Activated CD4-positive, alpha-beta T cell treated with anti-CD3 and anti-CD28 coated beads, Interleukin-2, amount 50 U/mL, for 48 hours (primary cell): ENCODE measurements at regions not wholly inside any gene's neighbourhood (a gene's known extent, or its start where the extent isn't known, plus 50 kb on each side); places are given as distances from the start of the nearest gene placed in this dataset.
"Not testable (repeated sequence)": the region's sequence is repeated elsewhere in the genome, so short reads cannot be mapped to it uniquely, and the experiment has no call there.

Source experiments
- DNase-seq, 2 experiments: peaks; one replicate each; pipeline ENCODE4 v3.0.0-alpha.2; 2020

DNA sequence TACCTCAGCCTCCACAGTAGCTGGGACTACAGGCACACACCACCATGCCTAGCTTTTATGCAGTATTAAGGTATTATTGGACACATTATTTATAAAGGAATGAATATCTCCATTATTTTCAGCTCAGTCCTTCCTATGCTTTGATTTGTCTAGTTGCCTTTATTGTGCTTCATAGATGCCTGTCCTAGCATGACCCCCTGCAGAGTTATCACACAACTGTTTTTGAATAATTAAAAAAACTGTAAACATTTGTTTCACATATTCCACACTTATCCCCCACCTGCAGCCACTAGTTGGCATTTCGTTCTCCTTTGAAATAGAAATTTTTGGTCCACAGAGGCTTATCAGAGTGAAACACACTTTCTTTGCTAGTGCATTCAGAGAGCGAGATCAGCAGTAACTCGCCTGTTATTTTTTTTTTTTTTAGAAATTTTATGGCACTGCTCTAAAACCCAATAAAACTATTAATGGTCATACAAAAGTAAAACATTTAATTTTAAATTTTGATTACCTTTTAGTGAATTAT, 151.8 kb upstream of the RASA1 start:
- no peak for DNase-seq

DNA sequence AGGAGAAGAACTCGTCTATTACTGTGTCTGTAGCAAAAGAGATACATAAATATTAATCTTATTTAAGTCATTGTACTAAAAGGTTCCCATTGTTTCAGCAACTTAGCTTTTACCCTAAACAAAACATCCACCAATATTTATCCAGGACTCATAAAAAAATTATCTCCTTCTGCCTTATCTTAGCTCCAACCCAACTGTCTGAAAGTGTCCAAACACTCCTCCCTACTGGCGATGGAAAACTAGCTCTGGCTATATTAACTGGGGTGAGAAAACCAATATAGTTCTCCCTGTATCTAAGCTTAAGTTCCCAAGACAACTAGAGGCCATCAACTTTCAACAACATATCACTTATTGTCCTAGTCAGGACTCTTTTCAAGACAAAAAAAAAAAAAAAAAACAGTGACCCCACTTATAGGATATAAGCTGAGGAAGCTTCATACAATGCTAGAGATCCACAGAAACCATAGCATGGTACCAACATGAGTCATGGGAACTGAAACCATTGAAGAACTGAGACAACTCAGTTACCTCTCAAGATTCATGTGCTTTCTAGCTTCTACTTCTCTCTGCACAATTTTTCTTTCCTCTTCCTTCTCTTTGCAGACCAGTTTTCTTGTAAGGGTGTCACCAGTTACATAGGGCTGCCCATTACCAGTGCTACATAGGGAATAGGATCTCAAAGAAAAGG, 150.7 kb upstream of the RASA1 start:
- DNase-seq: no peak

DNA sequence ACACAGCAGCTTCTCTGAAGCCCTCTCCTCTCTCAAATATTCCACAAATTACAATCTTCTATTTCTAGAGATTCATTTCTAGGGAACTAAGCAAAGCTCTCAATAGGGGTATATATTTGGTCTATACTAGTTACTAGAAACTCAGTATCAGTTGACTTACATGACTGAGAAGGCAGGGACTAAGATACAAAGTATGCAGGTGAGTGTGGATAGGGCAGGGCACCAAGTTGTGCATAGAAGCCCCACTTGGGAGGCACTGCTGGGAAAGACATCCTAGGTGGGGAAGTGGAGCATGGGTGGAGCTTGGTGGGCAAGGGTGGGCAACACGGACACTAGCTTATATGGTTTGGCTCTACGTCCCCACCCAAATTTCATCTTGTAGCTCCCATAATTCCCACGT, 148.1 kb upstream of the RASA1 start:
- no peak for DNase-seq

DNA sequence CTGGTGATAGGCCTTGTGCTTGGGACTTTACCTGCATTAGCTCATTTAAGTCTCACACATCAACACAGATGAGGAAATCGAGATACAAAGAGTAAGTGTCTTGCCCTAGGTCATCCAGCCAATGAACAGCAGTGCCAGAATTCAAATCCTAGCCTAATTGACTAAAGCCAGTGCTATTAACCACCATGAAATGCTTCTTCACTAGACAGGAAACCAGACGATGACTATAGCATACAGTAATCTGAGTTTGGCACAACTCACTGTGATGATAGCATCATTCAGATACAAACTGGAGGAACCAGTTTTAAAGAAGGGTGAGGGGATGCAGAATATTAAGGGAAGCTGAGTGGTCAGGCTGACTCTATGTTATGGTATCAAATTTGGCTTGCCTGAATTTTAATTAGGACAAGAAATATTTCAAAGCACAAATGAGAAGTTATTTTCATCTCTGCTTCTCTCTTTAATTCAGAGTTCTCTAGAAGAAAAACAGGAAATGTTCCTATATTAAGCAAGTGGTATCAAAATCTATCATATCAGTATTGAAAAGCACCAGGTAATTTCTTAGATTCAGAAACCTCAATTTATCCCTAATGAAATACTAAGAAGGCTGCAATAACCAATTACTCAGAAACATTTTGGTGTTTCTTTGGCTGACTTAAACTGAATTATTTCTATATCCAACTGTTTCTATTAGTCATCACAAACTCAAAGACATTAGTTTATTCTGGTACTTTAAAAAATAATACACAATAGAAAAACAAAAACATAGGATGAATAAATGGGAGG, 147.0 kb upstream of the RASA1 start:
- no peak for DNase-seq

GRCh38 chr5:87121304-87122150, 146.2 kb upstream of the RASA1 start:
- peak in 1 of 2 experiments; percentile 22 for DNase-seq

- no peak for DNase-seq
These were observed 145.3 kb upstream of the RASA1 start for GRCh38 chr5:87122151-87122977.

GRCh38 chr5:87125766-87126165, 141.9 kb upstream of the RASA1 start:
- no peak for DNase-seq

DNA sequence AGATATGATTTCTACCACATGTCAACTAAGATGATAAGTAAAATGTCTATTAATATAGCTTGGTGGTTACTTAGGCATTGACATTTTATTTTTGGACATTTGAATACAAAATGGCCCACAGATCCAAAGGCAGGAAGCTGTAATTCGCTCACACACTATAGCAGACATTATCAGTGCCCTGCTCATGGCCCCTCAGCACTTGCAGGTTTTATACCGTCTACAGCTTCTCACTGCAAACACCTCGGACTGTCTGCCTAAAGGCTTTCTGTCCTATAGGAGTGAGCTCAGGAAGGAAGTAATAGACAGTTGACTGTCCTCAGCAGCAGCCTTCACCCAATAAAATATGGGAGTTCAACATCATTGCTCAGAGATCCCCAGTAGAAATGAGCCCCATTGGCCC, 140.8 kb upstream of the RASA1 start:
- DNase-seq: no peak

- no peak for DNase-seq
These were observed 140.3 kb upstream of the RASA1 start for GRCh38 chr5:87127426-87127825.

DNA sequence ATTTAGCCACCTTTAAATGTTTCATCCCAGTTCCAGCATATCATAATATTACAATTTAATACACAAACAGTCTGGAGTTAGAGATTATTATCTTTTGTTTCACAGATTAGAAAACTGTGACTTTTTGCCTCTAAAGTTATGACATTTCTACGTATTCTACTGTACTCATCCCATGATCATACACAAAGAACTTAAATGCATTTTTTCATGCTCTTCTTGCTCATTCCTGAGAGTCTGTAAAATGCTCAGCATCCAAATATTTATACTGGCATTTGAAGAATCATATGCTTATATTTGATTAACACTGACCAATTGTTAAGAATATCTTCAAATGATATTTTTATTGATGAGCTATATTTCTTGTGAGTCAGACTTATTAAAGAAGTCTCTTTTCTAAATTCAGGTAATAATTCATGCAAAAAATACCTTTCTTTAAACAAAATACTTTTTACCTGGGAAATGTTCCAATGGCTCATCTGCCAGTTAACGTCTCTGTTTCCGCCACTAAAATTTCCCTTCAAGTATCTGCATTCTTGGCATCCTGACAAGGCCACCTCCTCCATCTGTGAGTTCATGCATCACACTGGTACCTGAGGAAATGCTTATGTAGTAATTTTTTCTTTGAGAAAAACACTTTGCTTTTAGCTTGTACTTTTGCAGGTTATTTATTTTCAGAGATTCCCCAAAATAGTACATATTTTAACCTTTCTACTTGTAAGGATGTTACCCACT, 139.6 kb upstream of the RASA1 start:
- no peak for DNase-seq

DNA sequence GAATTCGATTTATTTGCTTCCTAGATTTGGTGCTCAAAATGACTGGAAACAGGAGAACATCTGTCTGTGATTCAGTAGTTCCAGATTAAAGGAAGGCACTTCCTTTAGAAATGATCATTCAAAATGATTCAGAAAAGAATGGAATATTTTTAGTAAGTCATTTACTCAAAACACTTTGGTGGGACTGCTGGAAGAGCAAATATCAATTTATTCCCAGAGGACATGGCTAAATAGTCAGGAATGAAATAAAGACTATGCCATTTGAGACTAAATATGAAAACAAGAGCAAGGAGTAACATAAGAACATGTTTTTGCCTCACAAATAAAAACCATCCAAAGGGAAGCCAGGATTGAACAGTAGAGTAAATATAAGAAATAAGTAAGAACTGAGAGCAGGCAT, 138.6 kb upstream of the RASA1 start:
- no peak for DNase-seq

DNA sequence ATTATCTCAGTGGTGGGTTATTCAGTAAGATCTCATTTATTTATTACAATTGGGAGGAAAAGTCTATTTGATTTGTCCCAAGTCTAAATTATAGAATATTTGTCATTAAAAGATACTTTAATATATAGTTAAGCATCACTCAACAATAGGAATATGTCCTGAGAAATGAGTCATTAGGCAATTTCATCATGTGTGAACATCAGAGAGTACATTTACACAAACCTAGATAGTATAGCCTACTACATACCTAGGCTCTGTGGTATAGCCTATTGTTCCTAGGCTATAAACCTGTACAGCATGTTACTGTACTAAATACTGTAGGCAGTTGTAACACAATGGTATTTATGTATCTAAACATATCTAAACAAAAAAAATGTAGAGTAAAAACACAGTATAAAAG, 135.0 kb upstream of the RASA1 start:
- no peak for DNase-seq

GRCh38 chr5:87134513-87134912, 133.2 kb upstream of the RASA1 start:
- not testable (repeated sequence) for DNase-seq

GRCh38 chr5:87136096-87136495, 131.6 kb upstream of the RASA1 start:
- DNase-seq: no peak

DNA sequence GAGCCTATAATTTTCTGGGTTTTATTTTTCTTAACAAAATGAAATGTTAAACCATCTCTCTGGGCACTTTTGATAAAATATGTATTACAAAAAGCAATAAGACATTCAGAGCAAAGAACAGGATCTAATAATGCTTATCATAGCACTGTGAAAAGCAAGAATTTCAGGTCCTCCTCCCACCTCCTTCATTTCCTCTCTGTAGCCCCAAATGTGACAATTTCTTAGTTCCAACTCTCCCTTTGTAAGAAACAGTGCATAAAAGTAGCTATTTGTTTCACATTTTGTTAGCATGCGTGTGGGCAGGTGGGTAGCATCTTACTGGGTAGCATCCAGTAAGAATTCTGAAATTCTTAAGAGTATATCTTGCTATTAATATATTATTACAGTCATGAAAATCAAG, 130.9 kb upstream of the RASA1 start:
- DNase-seq: no peak

- no peak for DNase-seq
These were observed 130.4 kb upstream of the RASA1 start for GRCh38 chr5:87137283-87137682.

- no peak for DNase-seq
These were observed 129.4 kb upstream of the RASA1 start for GRCh38 chr5:87138091-87138805.

DNA sequence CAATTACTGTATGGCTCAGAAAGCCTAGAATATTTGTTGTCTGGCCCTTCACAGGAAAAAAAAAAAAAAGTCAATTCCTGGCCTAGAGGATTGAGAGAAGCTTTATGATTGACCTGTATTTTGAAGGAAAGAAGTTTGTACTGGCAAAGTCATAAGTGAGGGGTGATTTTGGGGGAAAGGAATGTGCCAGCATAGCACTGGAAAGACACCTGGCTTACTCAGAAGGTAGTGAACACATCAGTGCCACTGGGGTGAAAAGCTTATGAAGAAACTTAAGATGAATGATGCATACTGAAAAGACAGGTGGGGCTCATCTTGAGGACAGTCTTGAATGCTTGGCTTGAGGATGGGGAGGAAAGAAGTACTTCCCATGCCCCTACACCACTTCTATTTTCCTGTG, 127.9 kb upstream of the RASA1 start:
- no peak for DNase-seq

- DNase-seq: no peak
These were observed 126.1 kb upstream of the RASA1 start for GRCh38 chr5:87141544-87141943.

GRCh38 chr5:87145853-87146252, 121.8 kb upstream of the RASA1 start:
- DNase-seq: not testable (repeated sequence)

DNA sequence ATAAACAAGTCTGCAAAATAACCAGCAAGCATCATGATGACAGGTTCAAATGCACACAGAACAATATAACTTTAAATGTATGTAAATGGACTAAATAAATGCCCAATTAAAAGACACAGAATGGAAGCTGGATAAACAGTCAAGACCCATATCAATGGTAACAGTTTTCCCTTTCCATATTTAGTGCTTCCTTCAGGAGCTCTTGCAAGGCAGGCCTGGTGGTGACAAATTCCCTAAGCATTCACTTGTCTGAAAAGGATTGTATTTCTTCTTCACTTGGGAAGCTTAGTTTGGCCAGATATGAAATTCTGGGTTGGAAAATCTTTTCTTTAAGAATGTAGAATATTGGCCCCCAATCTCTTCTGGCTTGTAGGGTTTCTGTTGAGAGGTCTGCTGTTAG, 120.2 kb upstream of the RASA1 start:
- DNase-seq: no peak
